ENCODE measurements at regions not wholly inside any gene's neighbourhood (a gene's known extent, or its start where the extent isn't known, plus 50 kb on each side); places are given as distances from the start of the nearest gene placed in this dataset.
"Not testable (repeated sequence)": the region's sequence is repeated elsewhere in the genome, so short reads cannot be mapped to it uniquely, and the experiment has no call there.

DNA sequence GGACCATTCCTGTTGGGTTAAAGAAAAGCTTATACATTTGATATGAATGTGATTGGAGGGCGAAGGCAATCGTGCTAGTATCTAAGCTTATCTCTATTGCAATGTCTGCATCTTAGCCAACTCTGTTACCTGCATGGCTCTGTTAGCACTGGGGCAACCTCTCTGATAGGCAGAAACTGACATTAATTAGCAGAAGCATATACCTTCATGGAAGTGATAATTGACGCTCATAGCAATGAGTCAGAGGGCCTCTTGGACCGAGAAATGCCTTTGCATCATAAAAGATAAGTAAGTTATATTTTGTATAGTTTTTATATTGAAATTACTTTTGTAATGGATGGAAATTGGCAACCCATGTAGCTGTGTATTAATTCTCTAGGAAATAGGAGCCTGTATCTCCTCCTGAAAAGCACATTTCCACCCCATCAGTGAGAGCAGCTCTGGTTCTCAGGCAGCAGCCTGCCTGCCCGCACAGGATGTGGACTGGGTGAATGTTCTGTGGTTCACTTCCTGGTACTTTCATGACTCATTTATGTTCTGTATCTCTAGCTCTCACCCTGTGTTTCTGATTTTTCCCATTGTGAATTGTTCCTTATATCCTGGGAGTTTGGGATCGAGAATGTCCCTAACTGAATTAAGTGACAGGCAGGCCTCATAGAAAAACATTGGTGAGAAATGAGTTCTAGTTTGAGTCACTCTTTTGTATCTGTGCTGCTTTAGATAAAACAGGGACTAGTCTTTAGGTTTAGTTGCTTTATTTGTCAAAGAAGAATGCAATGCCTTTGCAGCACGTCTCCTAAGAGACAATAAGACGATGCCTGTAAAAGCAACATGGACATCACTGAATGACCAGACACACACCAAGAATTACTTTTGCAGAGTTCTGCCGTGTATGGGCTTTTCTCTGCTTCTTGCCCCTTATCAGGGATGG lies 344.9 kb downstream of the DCDC2C start:
- DNase-seq (ENCODE audit: low read depth) = no peak

DNA sequence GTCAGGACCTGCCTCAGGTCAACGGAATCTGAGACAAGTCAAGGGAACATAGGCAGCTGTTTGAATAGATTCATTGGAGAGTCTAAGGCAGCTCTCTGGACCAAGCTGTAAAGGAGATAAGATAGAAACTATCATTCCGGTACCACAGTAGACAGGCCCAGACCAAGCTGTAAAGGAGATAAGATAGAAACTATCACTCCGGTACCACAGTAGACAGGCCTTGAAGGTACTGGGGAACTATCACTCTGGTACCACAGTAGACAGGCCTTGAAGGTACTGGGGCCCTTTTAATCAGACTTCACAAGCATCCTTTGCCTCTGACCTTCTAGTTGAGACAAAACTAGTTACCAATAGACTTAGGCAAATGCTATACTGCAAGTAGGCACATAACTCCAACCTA lies 346.1 kb downstream of the DCDC2C start:
- no peak for DNase-seq (ENCODE audit: low read depth)

DNA sequence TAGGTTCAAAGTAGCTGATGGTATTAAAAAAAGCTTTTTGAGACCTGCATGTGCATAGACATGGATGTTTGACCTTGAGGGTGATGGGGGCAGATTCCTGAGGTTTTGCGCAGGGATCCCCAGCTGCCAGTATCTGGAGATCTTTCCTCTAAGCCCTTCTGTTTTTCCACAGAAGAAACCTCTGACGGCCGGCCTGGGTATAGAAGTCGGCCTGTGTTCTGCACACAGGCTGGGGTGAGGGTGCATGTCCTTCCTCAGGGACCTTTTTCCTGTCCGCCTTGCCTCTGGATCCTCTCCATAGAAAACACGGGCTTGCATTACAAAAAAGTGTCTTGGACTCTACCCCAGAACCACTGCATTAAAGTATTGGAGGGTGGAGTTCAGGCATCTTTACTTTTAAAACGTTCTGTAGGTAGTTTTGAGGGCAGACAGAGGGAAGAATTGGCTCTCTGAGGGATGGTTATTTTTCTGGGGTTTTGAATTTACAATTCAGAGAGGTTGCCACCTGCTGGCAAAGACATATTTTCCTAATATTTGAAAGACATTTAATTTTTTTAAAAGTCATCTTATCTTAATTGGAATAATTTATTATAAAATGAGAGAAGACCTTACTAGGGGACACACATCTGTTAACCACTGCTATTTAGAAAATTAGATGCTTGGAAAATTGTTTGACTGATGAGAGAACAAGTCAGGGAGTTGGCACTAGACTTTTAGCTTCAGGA lies 350.6 kb downstream of the DCDC2C start:
- no peak for DNase-seq (ENCODE audit: low read depth)

DNA sequence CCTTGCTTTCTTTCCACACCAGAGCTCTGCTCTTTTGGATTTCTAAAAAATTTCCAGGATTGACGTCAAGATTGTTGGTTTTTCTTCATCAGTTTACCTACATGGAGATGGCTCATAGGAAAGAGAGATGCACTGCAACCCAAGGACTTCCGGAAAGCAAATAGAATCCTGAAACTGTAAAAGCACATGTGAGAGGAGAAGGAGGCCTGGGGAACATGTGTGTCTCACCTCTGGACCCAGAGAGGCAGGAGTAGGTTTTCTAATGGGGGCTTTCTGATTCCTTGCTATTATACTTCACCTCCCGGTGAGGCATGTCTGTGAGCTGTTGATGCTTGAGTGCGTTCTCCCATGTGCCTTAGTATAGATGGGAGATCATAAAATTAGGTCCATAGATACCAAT lies 362.8 kb downstream of the DCDC2C start:
- DNase-seq (ENCODE audit: low read depth) = no peak

DNA sequence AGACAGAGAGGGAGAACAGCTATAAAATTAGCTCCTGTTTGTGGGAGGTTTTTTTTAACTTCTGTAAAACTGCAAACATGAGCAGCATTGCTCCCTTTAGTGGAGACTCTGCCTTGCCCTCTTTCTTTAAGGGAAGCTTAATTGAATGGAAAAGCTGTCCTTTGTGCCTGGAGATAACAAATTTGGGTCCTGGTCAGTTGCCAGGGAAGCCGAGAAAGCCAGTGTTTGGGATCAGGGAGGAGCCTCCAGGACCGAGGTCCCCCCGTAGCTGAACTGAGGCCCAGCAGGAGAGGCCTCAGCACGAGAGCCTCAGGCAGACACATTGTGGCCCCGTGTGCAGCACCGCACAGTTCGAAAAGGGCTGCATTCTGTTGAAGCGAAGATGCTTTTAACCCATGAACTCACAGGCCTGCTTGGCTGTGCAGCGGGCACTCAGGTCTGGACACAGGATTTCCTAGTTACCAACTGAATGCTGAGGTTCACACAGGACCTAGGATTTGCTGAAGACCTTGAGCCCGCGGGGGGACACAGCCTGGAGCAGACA lies 369.7 kb downstream of the DCDC2C start:
- DNase-seq (ENCODE audit: low read depth) = no peak

DNA sequence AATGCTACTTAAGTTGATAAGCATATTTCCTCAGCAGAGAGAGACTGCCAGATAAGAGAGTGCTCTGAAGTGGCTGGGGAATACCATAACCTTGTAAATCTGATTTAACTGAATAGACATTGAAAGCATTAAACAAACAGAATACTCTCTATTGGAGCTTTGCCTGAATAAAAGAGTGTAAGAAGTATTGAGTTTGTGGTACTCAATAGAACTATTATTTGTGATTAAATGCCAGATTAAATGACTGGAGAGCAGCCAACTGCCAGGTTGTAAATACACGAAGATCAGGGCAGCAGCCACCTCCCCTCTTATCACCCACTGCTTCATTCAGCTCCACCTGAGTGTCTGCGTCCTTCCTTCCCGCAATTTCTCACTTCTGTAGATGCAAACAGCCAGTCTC lies 373.6 kb downstream of the DCDC2C start:
- no peak for DNase-seq (ENCODE audit: low read depth)

DNA sequence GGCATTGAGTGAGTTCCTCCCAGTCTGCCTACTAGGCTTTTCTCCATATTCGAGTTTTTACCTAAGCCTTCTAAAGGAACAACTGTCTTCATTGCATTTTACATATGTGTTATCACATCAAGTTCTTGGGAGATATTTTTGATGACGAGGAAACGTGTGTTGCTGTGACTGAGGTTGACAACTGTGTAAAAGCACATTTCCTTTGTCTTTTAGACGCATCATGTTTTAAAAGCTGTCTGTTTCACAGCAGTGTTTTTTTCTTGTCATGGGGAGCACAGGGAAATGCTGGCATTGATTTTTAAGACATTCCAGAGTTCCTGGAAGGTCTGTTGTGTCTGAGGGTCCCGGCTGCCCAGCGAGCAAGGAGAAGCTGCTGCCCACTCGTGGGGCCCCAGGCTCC lies 381.8 kb downstream of the DCDC2C start:
- DNase-seq (ENCODE audit: low read depth) = no peak

DNA sequence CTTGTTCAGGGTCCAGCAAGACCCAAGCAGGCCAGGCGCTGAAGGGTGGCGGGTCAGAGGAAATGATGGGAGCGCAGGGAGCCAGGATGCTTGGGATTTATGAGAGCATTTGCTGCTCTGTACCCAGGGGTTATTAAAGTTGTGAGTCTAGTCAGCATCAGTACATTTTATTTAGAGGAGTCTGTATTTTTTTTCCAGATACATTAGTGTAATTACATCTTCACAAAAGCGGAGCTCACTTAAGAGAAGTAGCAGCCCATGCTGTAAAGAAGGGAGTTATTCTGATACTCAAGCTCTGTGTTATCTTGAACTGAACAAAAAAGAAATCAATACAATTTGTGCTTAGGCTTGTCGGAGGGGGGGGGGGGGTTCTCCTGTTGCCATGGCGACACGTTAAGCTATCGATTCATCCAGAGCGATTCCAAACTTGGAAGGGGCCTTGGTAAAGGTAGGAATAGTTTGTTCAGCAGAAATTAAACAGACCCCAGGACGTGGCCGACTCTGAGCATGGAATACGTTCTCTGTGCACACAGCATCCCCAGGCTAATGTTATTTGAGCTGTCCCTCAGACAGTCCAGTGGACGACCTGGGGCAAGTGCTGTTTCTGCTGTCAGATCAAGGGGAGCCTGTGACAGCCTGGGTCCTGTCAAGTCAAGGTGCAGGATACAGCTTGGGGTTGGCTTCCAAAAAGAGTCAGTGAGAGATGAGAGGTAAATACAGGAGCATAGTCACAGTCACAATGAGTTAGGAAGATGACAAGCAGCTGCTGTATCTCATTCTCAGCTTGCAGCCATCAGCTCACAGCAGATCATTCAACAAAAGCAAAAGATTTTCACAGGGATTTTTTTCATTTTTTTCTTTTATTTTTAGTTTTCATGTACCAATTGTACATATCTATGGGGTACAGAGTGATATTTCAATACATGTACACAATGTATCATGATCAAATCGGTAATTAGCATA lies 387.6 kb downstream of the DCDC2C start:
- DNase-seq (ENCODE audit: low read depth) = no peak

DNA sequence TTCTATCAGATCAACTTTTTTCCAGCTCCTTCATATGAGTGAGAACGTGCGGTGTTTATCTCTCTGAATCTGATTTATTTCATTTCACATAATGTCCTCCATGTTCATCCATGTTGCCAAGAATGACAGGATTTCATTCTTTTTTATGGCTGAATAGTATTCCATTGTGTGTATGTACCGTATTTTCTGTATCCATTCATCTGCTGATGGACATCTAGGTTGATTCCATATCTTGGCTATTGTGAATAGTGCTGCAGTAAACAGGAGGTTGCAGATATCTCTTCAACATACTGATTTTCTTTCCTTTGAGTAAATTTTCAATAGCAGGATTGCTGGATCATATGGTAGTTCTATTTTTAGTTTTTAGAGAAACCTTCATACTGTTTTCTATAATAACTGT lies 388.5 kb downstream of the DCDC2C start:
- DNase-seq (ENCODE audit: low read depth) = no peak

DNA sequence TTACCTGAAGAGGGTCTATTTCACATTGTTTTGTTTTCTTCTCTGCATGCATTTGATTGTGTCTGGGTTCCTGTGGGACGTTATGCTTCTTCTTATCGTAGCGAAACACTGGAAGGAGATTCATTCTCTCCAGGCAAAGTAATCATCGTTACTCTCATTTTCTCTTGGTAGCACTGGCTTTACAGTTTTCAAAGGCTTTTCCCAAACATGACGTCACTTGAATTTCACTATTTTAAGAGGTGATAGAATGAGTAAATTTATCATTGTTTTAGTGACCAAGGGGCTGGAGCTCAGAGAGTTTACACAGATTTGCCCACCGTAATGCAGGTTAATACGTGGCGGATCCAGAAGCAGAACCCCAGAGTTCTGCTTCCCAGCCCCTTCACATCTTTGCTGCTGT lies 391.4 kb downstream of the DCDC2C start:
- no peak for DNase-seq (ENCODE audit: low read depth)

DNA sequence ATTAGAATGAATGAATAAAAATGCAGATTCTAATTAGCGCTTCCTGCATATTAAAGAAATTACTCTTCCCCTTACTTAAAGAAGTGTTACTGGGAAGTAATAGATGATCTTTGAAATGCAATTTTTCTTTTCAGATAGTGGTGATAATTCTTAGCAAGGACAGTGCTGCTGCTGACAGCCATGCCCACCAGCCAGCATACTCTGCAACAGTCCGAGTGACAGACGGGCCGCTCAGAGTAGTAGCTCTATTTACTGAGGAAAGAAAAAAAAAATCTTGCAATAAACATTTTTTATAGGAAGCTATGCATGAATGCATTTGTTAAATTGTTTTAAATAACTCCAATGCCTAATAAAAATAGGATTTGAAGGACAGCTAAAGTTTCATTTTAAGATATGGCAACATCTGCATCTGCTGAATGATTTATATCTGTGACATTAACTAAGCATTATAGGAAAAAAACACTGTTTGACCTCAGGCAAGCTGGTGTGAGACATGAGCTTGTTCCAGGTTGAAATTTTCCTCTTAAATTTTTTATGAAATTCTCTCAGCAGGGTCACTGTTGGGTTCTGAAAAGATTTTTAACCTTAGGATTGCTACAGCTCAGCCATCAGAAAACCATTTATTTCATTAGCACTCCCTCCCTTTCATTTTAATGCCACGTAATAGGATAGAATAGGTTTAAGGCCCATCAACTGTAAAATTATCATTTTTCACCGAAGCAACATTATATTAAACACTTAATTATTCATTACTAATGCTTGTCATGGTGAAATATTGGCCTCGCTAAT lies 393.8 kb downstream of the DCDC2C start:
- no peak for DNase-seq (ENCODE audit: low read depth)

DNA sequence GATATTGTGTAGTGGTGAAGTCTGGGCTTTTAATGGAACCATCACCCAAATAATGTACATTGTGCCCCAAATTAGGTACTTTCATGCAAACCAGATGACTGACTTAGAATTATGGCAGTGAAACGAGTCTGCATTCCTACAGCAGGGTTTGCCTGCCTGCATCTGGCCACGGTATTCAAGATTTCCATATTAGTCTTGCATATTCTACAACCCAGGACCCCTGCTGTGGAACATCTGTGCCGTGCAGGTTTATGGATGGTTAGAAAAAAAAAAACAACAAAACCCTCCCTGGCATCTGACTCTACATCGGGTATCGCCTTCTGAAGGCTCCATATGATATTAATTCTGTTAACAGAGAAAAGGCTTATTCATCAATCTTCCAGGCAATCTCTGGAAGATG lies 394.8 kb downstream of the DCDC2C start:
- no peak for DNase-seq (ENCODE audit: low read depth)

DNA sequence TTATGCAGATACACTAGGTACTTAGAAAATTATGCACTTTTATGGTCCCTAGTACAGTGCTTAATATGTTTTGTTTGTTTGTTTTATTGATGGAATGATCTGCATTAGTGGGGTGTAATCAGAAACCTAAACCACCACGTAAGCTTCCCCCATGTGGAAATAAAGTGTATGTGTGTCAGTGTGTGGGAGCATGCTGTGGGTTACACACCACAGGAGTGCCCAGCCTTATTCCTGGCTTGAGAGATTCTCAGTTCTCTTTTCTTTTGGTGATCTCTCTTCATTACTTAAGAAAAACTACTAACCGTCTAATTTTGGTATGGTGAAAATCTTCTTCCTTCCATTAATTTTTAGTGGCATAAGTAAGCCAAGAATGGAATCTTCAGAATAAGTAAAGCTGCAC lies 398.6 kb downstream of the DCDC2C start:
- DNase-seq (ENCODE audit: low read depth) = no peak

DNA sequence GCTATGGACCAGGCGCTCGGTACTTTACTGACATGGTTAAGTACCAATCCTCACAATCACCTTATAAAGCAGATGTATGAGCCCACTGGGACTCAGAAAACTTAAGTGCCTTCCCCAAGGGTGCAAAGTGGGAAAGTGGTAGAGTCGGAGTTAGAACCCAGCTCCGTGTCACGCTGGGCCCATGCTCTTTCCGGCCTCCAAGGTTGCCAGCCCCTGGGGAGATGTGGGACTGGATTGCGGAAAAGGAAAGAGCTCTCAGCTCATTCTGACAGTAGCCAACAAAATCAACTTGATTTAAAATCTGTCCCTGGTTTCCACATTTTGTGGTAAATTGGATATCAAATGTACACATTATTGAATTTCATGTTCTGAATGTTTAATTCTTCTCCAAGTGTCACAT lies 403.8 kb downstream of the DCDC2C start:
- no peak for DNase-seq (ENCODE audit: low read depth)

DNA sequence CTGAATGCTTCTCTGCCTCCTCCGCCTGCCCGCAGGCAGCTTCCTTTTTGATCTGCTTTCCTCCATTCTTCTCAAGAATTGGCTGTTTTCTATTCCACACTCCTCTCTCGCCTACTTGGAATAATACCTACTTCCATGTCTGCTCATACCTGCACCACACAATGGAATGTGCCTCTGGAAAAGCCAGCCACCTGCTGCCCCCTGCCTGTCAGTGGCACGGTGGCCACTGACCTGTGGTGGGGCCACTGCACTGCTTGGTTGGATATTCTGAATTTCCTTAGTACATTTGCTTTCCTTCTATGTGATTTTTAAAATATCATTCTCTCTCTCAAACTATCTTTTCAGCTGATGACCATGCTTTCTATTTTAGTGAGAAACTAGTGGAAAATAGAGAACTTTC lies 406.9 kb downstream of the DCDC2C start:
- DNase-seq (ENCODE audit: low read depth) = no peak

DNA sequence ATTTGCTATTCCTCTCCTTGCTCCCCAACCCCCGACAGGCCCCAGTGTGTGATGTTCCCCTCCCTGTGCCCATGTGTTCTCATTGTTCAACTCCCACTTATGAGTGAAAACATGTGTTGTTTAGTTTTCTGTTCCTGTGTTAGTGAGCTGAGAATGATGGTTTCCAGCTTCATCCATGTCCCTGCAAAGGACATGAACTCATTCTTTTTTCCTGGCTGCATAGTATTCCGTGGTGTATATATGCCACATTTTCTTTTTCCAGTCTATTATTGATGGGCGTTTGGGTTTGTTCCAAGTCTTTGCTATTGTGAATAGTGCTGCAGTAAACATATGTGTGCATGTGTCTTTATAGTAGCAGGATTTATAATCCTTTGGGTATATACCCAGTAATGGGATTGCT lies 412.1 kb downstream of the DCDC2C start:
- not testable (repeated sequence) for DNase-seq (ENCODE audit: low read depth)

DNA sequence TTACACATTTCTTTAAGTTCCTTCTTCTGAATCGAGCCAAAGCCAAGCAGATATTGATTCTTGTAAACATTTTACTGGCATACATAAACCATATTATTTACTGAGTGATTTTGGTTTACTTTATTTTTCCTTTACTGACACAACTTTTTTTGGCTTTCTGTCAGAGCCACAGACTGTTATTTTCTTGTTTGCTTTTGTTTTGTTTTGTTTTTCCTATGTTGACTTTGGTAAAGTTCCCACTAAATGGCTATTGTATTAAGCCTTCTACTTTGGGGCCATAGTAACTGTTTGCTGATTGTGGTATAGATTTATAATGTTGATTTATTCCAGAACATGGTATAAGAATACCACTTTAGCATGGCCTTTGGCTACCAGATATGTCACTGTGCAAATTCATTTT lies 419.4 kb downstream of the DCDC2C start:
- DNase-seq (ENCODE audit: low read depth) = no peak

DNA sequence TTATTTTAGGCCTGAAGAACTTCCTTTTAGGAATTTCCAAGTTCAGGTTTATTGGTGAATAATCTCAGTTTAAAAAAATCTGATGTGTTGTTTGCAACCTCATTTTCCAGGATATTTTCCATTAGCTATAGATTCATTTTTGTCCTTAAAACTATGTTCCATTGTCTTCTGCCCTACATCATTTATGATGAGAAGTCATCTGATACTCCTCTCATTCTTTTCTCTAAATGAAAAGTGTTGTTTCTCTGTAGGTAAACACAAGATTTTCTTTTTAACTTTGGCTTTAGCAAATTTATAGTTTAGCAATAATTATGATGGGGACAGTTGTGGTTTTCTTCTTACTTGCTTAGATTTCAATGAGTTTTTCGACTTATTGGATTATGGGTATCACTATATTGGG lies 427.3 kb downstream of the DCDC2C start:
- DNase-seq (ENCODE audit: low read depth) = no peak

DNA sequence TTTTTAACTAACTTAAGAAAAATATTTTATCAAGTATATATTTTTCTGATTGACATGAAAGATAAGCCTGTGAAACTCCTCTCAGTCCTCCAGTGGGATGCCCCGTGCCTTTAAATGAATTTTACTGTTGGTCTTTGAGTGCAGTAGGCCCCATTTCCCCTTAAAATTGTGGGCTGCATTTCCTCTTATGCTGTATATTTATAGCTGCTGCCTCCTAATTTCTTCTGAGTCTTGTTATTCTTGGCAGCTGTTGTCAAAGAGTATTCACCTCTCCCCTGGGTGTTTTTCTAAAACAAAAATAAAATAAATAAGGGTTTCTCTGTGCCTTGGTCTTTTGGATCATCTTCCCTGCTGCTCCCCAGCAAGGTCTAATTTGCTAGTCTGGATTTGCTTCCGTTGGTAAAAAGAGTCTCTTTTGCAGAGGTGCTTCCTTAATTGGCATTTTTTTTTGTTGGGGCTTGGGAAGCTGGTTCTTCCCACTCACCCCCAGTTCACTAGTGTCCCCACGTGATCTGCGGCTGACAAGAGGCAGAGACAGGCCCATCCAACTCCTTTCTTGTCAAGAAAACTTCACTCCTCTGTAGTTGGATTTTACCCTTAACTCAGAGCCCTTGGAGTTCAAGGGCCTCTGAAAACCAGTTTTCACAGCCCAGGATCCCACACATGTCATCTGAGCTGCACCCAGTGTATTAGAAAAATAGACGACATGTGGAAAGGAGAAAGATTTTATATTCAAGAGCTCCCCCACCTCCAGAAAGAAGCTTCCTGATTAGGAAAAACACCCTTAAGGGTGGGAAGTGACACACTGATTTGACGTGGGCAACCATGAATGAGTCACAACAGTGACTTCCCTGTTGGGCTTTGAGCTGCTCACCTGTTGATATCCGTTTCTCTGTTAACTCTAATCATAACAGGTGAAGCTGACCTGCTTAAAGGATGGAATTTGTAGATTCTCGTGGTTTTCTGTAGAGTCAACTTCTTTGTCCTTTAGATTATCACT lies 431.5 kb downstream of the DCDC2C start:
- no peak for DNase-seq (ENCODE audit: low read depth)

DNA sequence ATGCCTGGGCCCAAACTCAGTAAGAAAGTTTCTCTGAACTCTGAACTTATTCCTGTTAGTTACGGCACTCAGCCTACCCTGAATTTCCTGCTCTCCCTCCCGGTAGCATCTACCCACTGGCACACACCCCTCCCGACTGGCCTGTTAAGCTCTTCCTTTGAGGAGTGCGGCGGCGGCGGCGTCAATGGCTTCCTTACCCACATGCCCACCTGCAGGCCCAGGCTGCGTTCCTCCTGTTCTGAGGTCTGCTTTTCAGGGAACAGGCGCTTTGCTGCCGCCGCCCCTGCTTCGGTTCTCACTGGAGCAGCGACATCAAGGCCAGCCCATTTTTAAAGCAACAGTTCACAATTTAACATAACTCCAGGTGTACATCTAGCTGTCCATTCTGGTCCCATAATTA lies 432.4 kb downstream of the DCDC2C start:
- DNase-seq (ENCODE audit: low read depth) = no peak
